ENCODE measurements at regions not wholly inside any gene's neighbourhood (a gene's known extent, or its start where the extent isn't known, plus 50 kb on each side); places are given as distances from the start of the nearest gene placed in this dataset.

GRCh38 chr14:38578278-38578681 lies 322.4 kb upstream of the CLEC14A start:
- ChIA-PET POLR2A (no interaction called here), CTCF (interaction anchor here (0.7 kb wide), 1 partner anchor 378 kb away, joined by 3 read pairs; no protein-coding TSS in a partner anchor)
- Histone ChIP-seq H3K36me3 (ENCODE audit: insufficient read depth, low read length) (no peaks in the 10 kb centered on the region), H3K27me3 (ENCODE audit: control insufficient read depth in 1 of 2, insufficient read depth in 2 of 2, low read length in 2 of 2) (no peaks in the 10 kb centered on the region), H3K4me3 (ENCODE audit: low read length) (no peak overlapping the region), H3K9me3 (ENCODE audit: control insufficient read depth in 1 of 2, insufficient read depth in 1 of 2, low read length in 2 of 2) (no peaks in the 10 kb centered on the region), H3K4me1 (ENCODE audit: insufficient read depth, low read length) (no peaks in the 10 kb centered on the region), H3K27ac (ENCODE audit: low read depth in 1 of 2, low read length in 2 of 2) (no peak overlapping the region)
- TF ChIP-seq CTCF (IDR thresholded peaks at IDR 0.05): no peak
- no peak overlapping the region for H3K27ac Mint-ChIP-seq
- no peak overlapping the region for H3K4me3 Mint-ChIP-seq
- no peaks in the 10 kb centered on the region for H3K36me3 Mint-ChIP-seq (ENCODE audit: low read depth)
- DNase-seq: no peak
- no peaks in the 10 kb centered on the region for H3K4me1 Mint-ChIP-seq (ENCODE audit: low read depth)
- ATAC-seq (ENCODE audit: poor library complexity): no peak
- intact Hi-C loops (cut with DNase I, micrococcal nuclease): no loop called here
- H3K9me3 Mint-ChIP-seq: peaks cover 16% of the 10 kb centered on the region
- no peaks in the 10 kb centered on the region for H3K27me3 Mint-ChIP-seq

- ATAC-seq (ENCODE audit: poor library complexity) (no peak), DNase-seq (no peak)
- H3K27ac Mint-ChIP-seq: no peak overlapping the region
- POLR2A ChIA-PET: no interaction called here
- H3K27ac ChIP-seq (ENCODE audit: low read depth in 1 of 2, low read length in 2 of 2): no peak overlapping the region
- no peaks in the 10 kb centered on the region for H3K27me3 ChIP-seq (ENCODE audit: control insufficient read depth in 1 of 2, insufficient read depth in 2 of 2, low read length in 2 of 2)
- TF ChIP-seq CTCF (IDR thresholded peaks at IDR 0.05): no peak
- no peak overlapping the region for H3K4me3 ChIP-seq (ENCODE audit: low read length)
- CTCF ChIA-PET: no interaction called here
- H3K4me1 ChIP-seq (ENCODE audit: insufficient read depth, low read length): no peaks in the 10 kb centered on the region
- H3K36me3 ChIP-seq (ENCODE audit: insufficient read depth, low read length): no peaks in the 10 kb centered on the region
- no peak overlapping the region for H3K4me3 Mint-ChIP-seq
- H3K27me3 Mint-ChIP-seq: no peaks in the 10 kb centered on the region
- intact Hi-C loops (cut with DNase I, micrococcal nuclease): no loop called here
- no peaks in the 10 kb centered on the region for H3K9me3 ChIP-seq (ENCODE audit: control insufficient read depth in 1 of 2, insufficient read depth in 1 of 2, low read length in 2 of 2)
- H3K9me3 Mint-ChIP-seq: peaks cover 13% of the 10 kb centered on the region
- no peaks in the 10 kb centered on the region for H3K36me3 Mint-ChIP-seq (ENCODE audit: low read depth)
- no peaks in the 10 kb centered on the region for H3K4me1 Mint-ChIP-seq (ENCODE audit: low read depth)
These were observed 311.8 kb upstream of the CLEC14A start for GRCh38 chr14:38567703-38568102.

- Histone ChIP-seq H3K9me3 (ENCODE audit: control insufficient read depth in 1 of 2, insufficient read depth in 1 of 2, low read length in 2 of 2) (peaks cover 14 to 19% of the 10 kb centered on the region in 2 experiments), H3K4me1 (ENCODE audit: insufficient read depth, low read length) (no peaks in the 10 kb centered on the region), H3K36me3 (ENCODE audit: insufficient read depth, low read length) (no peaks in the 10 kb centered on the region), H3K27ac (ENCODE audit: low read depth in 1 of 2, low read length in 2 of 2) (no peak overlapping the region), H3K4me3 (ENCODE audit: low read length) (no peak overlapping the region), H3K27me3 (ENCODE audit: control insufficient read depth in 1 of 2, insufficient read depth in 2 of 2, low read length in 2 of 2) (no peaks in the 10 kb centered on the region)
- no peak overlapping the region for H3K27ac Mint-ChIP-seq
- CTCF ChIA-PET: interaction anchor here (0.8 kb wide), 1 partner anchor 28 kb away, joined by 3 read pairs; no protein-coding TSS in a partner anchor
- H3K27me3 Mint-ChIP-seq: no peaks in the 10 kb centered on the region
- H3K36me3 Mint-ChIP-seq (ENCODE audit: low read depth): no peaks in the 10 kb centered on the region
- H3K4me1 Mint-ChIP-seq (ENCODE audit: low read depth): no peaks in the 10 kb centered on the region
- ATAC-seq (ENCODE audit: poor library complexity) (no peak), DNase-seq (no peak)
- peaks cover 14% of the 10 kb centered on the region for H3K9me3 Mint-ChIP-seq
- H3K4me3 Mint-ChIP-seq: no peak overlapping the region
- POLR2A ChIA-PET: no interaction called here
- no peak for TF ChIP-seq CTCF (IDR thresholded peaks at IDR 0.05)
- intact Hi-C loops (cut with DNase I, micrococcal nuclease): no loop called here
These were observed 305.8 kb upstream of the CLEC14A start for GRCh38 chr14:38561657-38562056.
